ENCODE measurements at regions not wholly inside any gene's neighbourhood (a gene's known extent, or its start where the extent isn't known, plus 50 kb on each side); places are given as distances from the start of the nearest gene placed in this dataset.

DNA sequence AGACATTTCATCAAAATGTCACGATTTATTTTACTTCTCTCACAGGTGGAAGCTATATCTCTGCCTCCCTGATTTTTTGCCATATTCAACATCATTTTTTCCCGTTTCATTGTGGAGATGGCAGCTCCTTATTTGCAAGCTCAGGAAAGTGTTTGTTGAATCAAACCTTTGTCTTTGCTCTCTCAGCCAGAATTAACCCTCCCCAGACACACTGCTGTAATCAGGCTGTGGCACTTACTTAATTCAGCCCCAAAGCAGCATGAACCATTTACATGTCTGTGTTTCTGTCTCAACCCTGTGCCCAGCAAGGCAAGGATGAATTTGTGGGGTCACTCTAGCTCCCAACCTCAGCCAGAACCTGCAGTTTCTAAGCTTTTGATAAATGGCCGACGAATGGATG, 397.2 kb downstream of the TCERG1L start:
- Mint-ChIP-seq H3K36me3 (ENCODE audit: low read depth) (no peaks in the 10 kb centered on the region), H3K9me3 (peaks cover 2% of the 10 kb centered on the region), H3K4me1 (ENCODE audit: low read depth) (no peaks in the 10 kb centered on the region), H3K4me3 (no peak overlapping the region), H3K27ac (no peak overlapping the region), H3K27me3 (no peaks in the 10 kb centered on the region)
- intact Hi-C loops (cut with micrococcal nuclease): no loop called here
- ChIA-PET CTCF (no interaction called here), POLR2A (no interaction called here)
- DNase-seq (no peak), ATAC-seq (no peak)
- no peak for TF ChIP-seq CTCF (IDR thresholded peaks at IDR 0.05)

DNA sequence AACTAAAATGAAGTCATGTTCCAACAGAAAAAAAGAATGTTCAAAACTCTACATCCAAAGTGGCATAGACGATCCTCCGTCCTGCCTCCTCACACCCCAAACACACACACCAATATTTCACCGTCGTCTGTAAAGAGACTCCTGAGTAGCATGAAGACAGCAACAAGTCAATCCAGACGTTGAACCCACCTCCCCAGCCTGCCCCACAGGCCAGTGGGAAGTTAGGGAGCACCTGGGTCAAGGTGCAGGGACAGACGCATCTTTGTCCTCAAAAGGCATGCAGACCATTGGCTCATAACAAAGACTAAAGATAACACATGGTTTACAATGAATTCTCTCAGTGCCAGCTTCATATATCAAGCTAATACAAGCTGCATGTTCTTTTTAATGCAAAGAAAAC, 396.5 kb downstream of the TCERG1L start:
- ATAC-seq (no peak), DNase-seq (no peak)
- no peak overlapping the region for H3K4me3 Mint-ChIP-seq
- no peak overlapping the region for H3K27ac Mint-ChIP-seq
- H3K4me1 Mint-ChIP-seq (ENCODE audit: low read depth): no peaks in the 10 kb centered on the region
- peaks cover 2% of the 10 kb centered on the region for H3K9me3 Mint-ChIP-seq
- intact Hi-C loops (cut with micrococcal nuclease): no loop called here
- CTCF ChIA-PET: no interaction called here
- no peak for TF ChIP-seq CTCF (IDR thresholded peaks at IDR 0.05)
- H3K36me3 Mint-ChIP-seq (ENCODE audit: low read depth): no peaks in the 10 kb centered on the region
- POLR2A ChIA-PET: no interaction called here
- no peaks in the 10 kb centered on the region for H3K27me3 Mint-ChIP-seq

DNA sequence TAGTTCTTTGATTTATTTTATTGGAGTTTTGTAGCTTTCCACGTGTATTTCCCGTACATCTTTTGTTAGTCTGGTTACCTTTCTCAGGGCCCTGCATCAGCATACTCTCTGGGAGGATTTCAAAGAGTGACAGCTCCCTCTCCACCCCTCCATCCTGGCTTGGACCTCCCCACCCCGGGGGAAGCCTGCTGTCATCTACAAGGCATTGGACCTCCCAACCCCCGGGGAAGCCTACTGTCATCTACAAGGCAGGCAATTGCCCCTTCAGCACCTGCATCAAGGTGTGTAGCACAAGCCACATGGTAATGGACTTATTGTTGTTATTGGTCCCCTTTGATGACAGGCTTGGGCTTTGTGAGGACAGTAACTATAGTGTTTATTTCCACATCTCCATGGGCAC, 390.1 kb downstream of the TCERG1L start:
- H3K27me3 Mint-ChIP-seq: no peaks in the 10 kb centered on the region
- H3K9me3 Mint-ChIP-seq: no peaks in the 10 kb centered on the region
- ATAC-seq (no peak), DNase-seq (no peak)
- intact Hi-C loops (cut with micrococcal nuclease): no loop called here
- ChIA-PET CTCF (no interaction called here), POLR2A (interaction anchor here (0.7 kb wide), 1 partner anchor 26 kb away, joined by 5 read pairs; no protein-coding TSS in a partner anchor)
- H3K4me3 Mint-ChIP-seq: no peak overlapping the region
- H3K4me1 Mint-ChIP-seq (ENCODE audit: low read depth): no peaks in the 10 kb centered on the region
- H3K36me3 Mint-ChIP-seq (ENCODE audit: low read depth): no peaks in the 10 kb centered on the region
- no peak for TF ChIP-seq CTCF (IDR thresholded peaks at IDR 0.05)
- no peak overlapping the region for H3K27ac Mint-ChIP-seq

DNA sequence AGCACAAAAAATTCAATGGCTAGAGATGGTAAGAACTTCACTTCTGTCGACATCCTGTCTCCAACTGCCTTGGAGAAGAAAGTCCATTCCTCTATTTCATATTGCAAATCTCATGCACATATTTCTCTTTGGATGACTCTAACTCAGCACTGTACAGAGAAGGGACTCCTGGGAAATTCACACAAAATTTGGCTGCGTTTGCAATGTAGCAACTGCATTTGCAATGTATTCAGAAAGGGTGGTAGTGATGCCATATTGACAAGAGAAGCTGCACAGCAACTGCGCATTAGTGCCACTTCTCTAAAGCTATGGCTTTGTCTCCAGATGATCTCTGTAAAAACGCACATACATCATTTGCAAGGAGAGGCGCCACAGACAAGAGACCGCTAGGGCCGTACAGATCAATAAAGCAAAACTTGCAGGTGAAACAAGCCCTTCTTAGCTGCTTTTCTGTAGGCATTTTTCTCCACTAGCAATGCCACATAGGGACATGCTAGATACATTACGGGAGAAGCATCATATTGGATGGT, 389.5 kb downstream of the TCERG1L start:
- H3K27ac Mint-ChIP-seq: no peak overlapping the region
- H3K4me3 Mint-ChIP-seq: no peak overlapping the region
- ChIA-PET CTCF (no interaction called here), POLR2A (no interaction called here)
- H3K36me3 Mint-ChIP-seq (ENCODE audit: low read depth): no peaks in the 10 kb centered on the region
- no peak for ATAC-seq
- H3K9me3 Mint-ChIP-seq: no peaks in the 10 kb centered on the region
- DNase-seq: no peak
- no peaks in the 10 kb centered on the region for H3K4me1 Mint-ChIP-seq (ENCODE audit: low read depth)
- TF ChIP-seq CTCF (IDR thresholded peaks at IDR 0.05): no peak
- H3K27me3 Mint-ChIP-seq: no peaks in the 10 kb centered on the region
- intact Hi-C loops (cut with micrococcal nuclease): no loop called here

- no peak for TF ChIP-seq CTCF (IDR thresholded peaks at IDR 0.05)
- DNase-seq (no peak), ATAC-seq (no peak)
- Mint-ChIP-seq H3K36me3 (ENCODE audit: low read depth) (no peaks in the 10 kb centered on the region), H3K27me3 (no peaks in the 10 kb centered on the region), H3K9me3 (no peaks in the 10 kb centered on the region), H3K4me1 (ENCODE audit: low read depth) (no peaks in the 10 kb centered on the region), H3K4me3 (no peak overlapping the region), H3K27ac (no peak overlapping the region)
- CTCF ChIA-PET: no interaction called here
- POLR2A ChIA-PET: no interaction called here
- intact Hi-C loops (cut with micrococcal nuclease): no loop called here
Measured at GRCh38 chr10:130923596-130923995, 387.9 kb downstream of the TCERG1L start.

Measured in activated CD8-positive, alpha-beta T cell treated with anti-CD3 and anti-CD28 coated beads for 36 hours (primary cell).